ENCODE measurements at regions not wholly inside any gene's neighbourhood (a gene's known extent, or its start where the extent isn't known, plus 50 kb on each side); places are given as distances from the start of the nearest gene placed in this dataset.

DNA sequence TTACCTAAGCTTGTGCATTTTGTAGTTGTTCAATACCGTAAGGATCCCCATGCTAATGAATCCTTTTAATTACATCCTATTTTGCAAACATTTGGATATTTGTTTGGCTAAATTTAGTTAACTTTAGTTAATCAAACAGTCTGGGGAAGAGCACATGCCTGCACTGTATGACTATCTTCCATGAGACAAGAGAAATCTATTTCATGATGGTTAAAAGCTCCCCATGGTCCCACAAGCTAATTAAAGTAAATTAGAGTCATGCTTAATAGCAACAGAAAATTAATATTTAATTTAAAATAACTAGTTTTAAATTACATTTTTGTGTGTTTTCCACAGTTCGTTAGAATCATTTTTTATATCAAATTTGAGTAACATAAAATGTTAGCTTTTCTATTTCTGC lies 95.4 kb upstream of the S1PR1 start:
- TF ChIP-seq, protein P1, sequence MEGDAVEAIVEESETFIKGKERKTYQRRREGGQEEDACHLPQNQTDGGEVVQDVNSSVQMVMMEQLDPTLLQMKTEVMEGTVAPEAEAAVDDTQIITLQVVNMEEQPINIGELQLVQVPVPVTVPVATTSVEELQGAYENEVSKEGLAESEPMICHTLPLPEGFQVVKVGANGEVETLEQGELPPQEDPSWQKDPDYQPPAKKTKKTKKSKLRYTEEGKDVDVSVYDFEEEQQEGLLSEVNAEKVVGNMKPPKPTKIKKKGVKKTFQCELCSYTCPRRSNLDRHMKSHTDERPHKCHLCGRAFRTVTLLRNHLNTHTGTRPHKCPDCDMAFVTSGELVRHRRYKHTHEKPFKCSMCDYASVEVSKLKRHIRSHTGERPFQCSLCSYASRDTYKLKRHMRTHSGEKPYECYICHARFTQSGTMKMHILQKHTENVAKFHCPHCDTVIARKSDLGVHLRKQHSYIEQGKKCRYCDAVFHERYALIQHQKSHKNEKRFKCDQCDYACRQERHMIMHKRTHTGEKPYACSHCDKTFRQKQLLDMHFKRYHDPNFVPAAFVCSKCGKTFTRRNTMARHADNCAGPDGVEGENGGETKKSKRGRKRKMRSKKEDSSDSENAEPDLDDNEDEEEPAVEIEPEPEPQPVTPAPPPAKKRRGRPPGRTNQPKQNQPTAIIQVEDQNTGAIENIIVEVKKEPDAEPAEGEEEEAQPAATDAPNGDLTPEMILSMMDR (IDR thresholded peaks at IDR 0.05) = no peak
- TF ChIP-seq POLR2A (IDR thresholded peaks at IDR 0.05) = no peak
